T-cell (primary cell): ENCODE measurements at regions not wholly inside any gene's neighbourhood (a gene's known extent, or its start where the extent isn't known, plus 50 kb on each side); places are given as distances from the start of the nearest gene placed in this dataset.
"Not testable (repeated sequence)": the region's sequence is repeated elsewhere in the genome, so short reads cannot be mapped to it uniquely, and the experiment has no call there.

Experiments
- ATAC-seq, 4 experiments: fragments of 200-7000 bp in 3 of 4; fragments of 150-1000 bp in 1 of 4; cut with Tn5 transposase; replicated peaks in 1 of 4; 1 replicate in 3 of 4; 2 replicates in 1 of 4; pipeline ENCODE4 v1.10.0; 2021; ENCODE audit warnings: moderate library complexity in 3 of 4, mild to moderate bottlenecking in 2 of 4, moderate number of reproducible peaks in 1 of 4
- CTCF ChIA-PET, 2 donors: fragments of 300-600 bp; sonication (Branson Sonifier 250); formaldehyde crosslinking; loops; one replicate each; lab custom pipeline; 2022; ENCODE audit warnings: antibody characterized with exemption in 2 of 2; lab: Charles Lee
- POLR2A ChIA-PET, 2 donors: fragments of 300-600 bp; sonication (Branson Sonifier 250); formaldehyde crosslinking; loops; one replicate each; lab custom pipeline; 2022; ENCODE audit warnings: antibody characterized with exemption in 2 of 2; lab: Charles Lee
- DNase-seq, 35 experiments: peaks; one replicate each; pipeline versions ENCODE4 v3.0.0 to v3.0.0-alpha.2; 2013 to 2023
- H3K27ac ChIP-seq: one replicate; pipeline ENCODE4 v1.5.1; 2013; ENCODE audit warnings: low read length
- H3K27me3 ChIP-seq, 2 experiments: replicated peaks in 1 of 2; 1 replicate in 1 of 2; 2 replicates in 1 of 2; pipeline versions ENCODE4 v1.6.1 to v1.7.0; 2013; ENCODE audit warnings: low read length in 1 of 2, mixed read lengths in 1 of 2; ENCODE audit not compliant: control insufficient read depth in 2 of 2, insufficient read depth in 2 of 2; ENCODE audit errors: extremely low read depth in 1 of 2
- H3K36me3 ChIP-seq, 2 donors: 1 replicate in 1 of 2; 2 replicates in 1 of 2; pipeline versions ENCODE4 v1.6.1 to v1.7.0; 2013; ENCODE audit warnings: low read length in 1 of 2; ENCODE audit not compliant: control insufficient read depth in 2 of 2, insufficient read depth in 1 of 2; ENCODE audit errors: extremely low read depth in 1 of 2
- H3K4me1 ChIP-seq, 2 experiments: 1 replicate in 1 of 2; 2 replicates in 1 of 2; pipeline versions ENCODE4 v1.6.1 to v1.7.0; 2013; ENCODE audit warnings: low read length in 2 of 2, mixed read lengths in 1 of 2; ENCODE audit not compliant: insufficient read depth in 2 of 2, control insufficient read depth in 1 of 2; ENCODE audit errors: extremely low read depth in 1 of 2
- H3K4me3 ChIP-seq, 2 donors: 1 replicate in 1 of 2; 2 replicates in 1 of 2; pipeline versions ENCODE4 v1.5.1 to v1.7.0; 2013; ENCODE audit warnings: mild to moderate bottlenecking in 2 of 2, low read length in 1 of 2, moderate library complexity in 1 of 2; ENCODE audit not compliant: control insufficient read depth in 1 of 2; ENCODE audit errors: extremely low read depth in 1 of 2
- H3K9me3 ChIP-seq: 2 replicates; pipeline ENCODE4 v1.7.0; 2013
- H3K27ac Mint-ChIP-seq, 2 donors: one replicate each; pipeline ENCODE4 v1.8.0; 2020 to 2021; ENCODE audit warnings: mild to moderate bottlenecking in 2 of 2, mixed read lengths in 2 of 2
- H3K27me3 Mint-ChIP-seq, 2 donors: one replicate each; pipeline ENCODE4 v1.8.0; 2021 to 2022; ENCODE audit warnings: mixed read lengths in 2 of 2
- H3K36me3 Mint-ChIP-seq: one replicate; pipeline ENCODE4 v1.8.0; 2021; ENCODE audit warnings: mixed read lengths
- H3K4me1 Mint-ChIP-seq, 3 donors: one replicate each; pipeline ENCODE4 v1.8.0; 2020 to 2022; ENCODE audit warnings: mixed read lengths in 3 of 3, mild to moderate bottlenecking in 1 of 3
- H3K4me3 Mint-ChIP-seq, 3 donors: one replicate each; pipeline ENCODE4 v1.8.0; 2020 to 2022; ENCODE audit warnings: mild to moderate bottlenecking in 3 of 3, mixed read lengths in 3 of 3, moderate library complexity in 3 of 3
- H3K9me3 Mint-ChIP-seq, 3 donors: one replicate each; pipeline ENCODE4 v1.8.0; 2020 to 2022; ENCODE audit warnings: mixed read lengths in 3 of 3
- WGBS: methylation state at CpG from one replicate; pipeline ENCODE4 v1.1.5; 2013; ENCODE audit warnings: missing lambda C conversion rate; ENCODE audit not compliant: insufficient coverage; 5-methylcytosine and 5-hydroxymethylcytosine counted together

DNA sequence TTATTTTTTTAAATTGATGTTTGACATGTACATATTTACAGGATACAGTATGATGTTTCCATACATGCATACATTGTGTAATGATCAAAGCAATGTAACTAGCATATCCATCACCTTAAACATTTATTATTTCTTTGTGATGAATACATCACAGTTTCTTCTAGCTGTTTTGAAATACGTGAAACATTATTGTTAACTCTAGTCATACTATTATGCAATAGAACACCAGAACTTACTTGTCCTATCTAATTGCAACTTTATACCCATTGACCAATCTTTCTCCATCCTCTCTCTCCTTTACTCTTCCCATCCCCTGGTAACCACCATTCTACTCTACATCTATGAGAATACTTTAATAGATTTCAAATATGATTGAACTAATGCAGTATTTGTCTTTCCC, 1942.7 kb downstream of the PCDH9 start:
- Mint-ChIP-seq H3K4me3 (no peak overlapping the region), H3K4me1 (no peaks in the 10 kb centered on the region), H3K27ac (no peak overlapping the region), H3K9me3 (peaks cover 0 to 12% (median 2%) of the 10 kb centered on the region in 3 donors), H3K36me3 (no peaks in the 10 kb centered on the region), H3K27me3 (no peaks in the 10 kb centered on the region)
- DNase-seq (no peak), ATAC-seq (no peak)
- no peaks in the 10 kb centered on the region for H3K4me1 ChIP-seq
- H3K9me3 ChIP-seq, result no peaks in the 10 kb centered on the region
- H3K36me3 ChIP-seq, result no peaks in the 10 kb centered on the region
- ChIA-PET POLR2A (no interaction called here), CTCF (no interaction called here)
- no CpG with 5 or more reads among the region's 1 CpG for WGBS
- H3K27ac ChIP-seq, result no peak overlapping the region
- no peak overlapping the region for H3K4me3 ChIP-seq
- H3K27me3 ChIP-seq, result no peaks in the 10 kb centered on the region

DNA sequence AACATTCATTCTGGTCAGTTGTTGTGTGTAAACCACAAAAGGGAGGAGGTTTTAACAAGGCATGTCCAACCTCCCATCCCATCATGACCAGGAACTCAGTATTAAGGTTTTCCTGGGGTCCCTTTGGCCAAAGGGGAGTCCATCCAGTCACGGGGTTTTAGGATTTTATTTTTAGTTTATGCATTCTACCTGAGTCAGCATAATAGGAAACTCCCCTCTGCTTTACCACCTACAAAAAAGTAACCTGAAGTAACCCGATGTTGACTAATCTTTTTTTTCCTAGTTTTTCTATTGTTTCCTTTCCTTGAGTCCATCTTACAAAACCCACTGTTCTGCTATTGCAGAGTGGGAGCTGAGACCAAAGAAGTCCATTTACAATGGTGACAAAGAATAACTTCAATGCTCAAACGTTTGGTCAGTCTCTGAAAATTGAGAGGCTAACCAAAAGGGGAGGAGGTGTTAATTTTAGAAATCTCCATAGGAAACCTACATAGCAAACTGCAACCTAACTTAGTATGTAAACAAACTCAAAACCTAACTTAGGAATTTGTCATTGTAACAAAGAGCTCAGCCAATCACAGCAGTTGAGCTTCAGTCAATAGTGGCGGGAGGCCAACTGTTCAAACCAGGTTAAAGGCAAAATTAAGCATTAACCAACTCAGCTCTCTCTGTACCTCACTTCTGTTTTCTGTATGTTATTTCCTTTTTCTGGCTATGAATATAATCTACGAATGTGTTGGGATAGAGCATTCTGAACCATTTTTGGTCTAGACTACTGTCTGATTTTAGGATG, 1954.1 kb downstream of the PCDH9 start:
- ATAC-seq (no peak), DNase-seq (no peak)
- no CpG with 5 or more reads among the region's 5 CpGs for WGBS
- Histone ChIP-seq H3K27ac (no peak overlapping the region), H3K36me3 (no peaks in the 10 kb centered on the region), H3K4me3 (no peak overlapping the region), H3K27me3 (no peaks in the 10 kb centered on the region), H3K9me3 (peaks cover 2% of the 10 kb centered on the region), H3K4me1 (no peaks in the 10 kb centered on the region)
- no peaks in the 10 kb centered on the region for H3K27me3 Mint-ChIP-seq
- no peak overlapping the region for H3K27ac Mint-ChIP-seq
- CTCF ChIA-PET, result no interaction called here
- no peak overlapping the region for H3K4me3 Mint-ChIP-seq
- no peaks in the 10 kb centered on the region for H3K4me1 Mint-ChIP-seq
- peaks cover 11 to 28% (median 18%) of the 10 kb centered on the region in 3 donors for H3K9me3 Mint-ChIP-seq
- H3K36me3 Mint-ChIP-seq, result no peaks in the 10 kb centered on the region
- POLR2A ChIA-PET, result no interaction called here

DNA sequence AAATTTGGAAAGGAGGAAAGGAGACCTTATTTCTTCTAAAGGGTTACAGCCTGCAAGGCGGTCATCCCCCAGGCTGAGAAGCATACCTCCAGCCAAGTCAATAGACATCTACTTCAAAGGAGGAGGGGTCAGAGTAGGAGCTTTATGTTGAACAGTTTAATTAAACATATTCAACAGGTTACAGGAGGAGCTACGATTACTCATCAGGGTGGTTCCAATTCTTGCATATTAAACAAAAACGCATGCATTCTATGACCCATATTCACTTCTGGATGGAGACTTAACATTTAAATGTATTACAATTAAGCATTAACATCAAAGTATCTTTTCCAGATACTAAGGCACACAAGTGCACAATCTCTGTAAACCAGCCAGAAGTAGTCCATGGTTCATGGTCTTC, 1955.0 kb downstream of the PCDH9 start:
- WGBS, result no CpG with 5 or more reads among the region's 3 CpGs
- peaks cover 2% of the 10 kb centered on the region for H3K9me3 ChIP-seq
- Mint-ChIP-seq H3K4me3 (no peak overlapping the region), H3K27ac (no peak overlapping the region), H3K9me3 (peaks cover 12 to 30% (median 18%) of the 10 kb centered on the region in 3 donors), H3K36me3 (no peaks in the 10 kb centered on the region), H3K27me3 (no peaks in the 10 kb centered on the region), H3K4me1 (no peaks in the 10 kb centered on the region)
- CTCF ChIA-PET, result no interaction called here
- POLR2A ChIA-PET, result no interaction called here
- no peaks in the 10 kb centered on the region for H3K27me3 ChIP-seq
- ATAC-seq (no peak), DNase-seq (no peak)
- H3K4me3 ChIP-seq, result no peak overlapping the region
- H3K27ac ChIP-seq, result no peak overlapping the region
- no peaks in the 10 kb centered on the region for H3K4me1 ChIP-seq
- no peaks in the 10 kb centered on the region for H3K36me3 ChIP-seq

DNA sequence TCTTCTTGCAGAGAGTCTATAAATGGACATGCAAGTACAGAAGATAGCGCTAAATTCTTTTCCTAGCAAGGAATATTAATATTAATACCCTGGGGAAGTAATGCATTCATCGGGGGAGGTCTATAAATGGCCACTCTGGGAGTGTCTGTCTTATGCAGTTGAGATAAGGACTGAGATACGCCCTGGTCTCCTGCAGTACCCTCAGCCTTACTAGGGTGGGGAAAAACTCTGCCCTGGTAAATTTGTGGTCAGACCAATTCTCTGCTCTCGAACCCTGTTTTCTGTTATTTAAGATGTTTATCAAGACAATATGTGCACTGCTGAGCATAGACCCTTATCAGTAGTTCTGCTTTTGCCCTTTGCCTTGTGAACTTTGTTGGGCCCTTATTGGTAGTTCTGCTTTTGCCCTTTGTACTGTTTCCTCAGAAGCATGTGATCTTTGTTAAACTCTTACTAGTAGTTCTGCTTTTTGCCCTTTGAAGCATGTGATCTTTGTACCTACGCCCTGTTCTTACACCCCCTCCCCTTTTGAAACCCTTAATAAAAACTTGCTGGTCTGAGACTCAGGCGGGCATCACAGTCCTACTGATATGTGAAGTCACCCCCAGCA, 1956.2 kb downstream of the PCDH9 start:
- not testable (repeated sequence) for H3K27me3 Mint-ChIP-seq, H3K4me3 Mint-ChIP-seq

DNA sequence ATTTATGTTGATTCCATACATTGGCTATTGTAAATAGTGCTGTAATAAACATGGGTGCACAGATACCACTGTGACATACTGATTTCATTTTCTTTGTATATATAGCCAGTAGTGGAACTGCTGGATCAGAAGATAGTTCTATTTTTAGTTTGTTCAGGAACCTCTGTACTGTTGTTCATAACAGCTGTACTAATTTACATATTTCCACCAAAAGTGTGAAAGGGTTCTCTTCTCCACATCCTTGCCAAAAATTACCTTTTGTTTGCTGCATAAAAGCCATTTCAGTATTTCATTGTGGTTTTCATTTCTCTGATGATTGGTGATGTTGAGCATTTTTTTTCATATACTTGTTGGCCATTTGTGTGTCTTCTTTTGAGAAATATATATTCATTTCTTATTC, 1962.1 kb downstream of the PCDH9 start:
- Mint-ChIP-seq H3K36me3 (no peaks in the 10 kb centered on the region), H3K4me3 (no peak overlapping the region), H3K9me3 (peaks cover 7 to 19% (median 11%) of the 10 kb centered on the region in 3 donors), H3K4me1 (no peaks in the 10 kb centered on the region), H3K27ac (no peak overlapping the region), H3K27me3 (no peaks in the 10 kb centered on the region)
- H3K27ac ChIP-seq, result no peak overlapping the region
- H3K36me3 ChIP-seq, result no peaks in the 10 kb centered on the region
- ChIA-PET POLR2A (no interaction called here), CTCF (no interaction called here)
- no peak for ATAC-seq
- H3K4me3 ChIP-seq, result no peak overlapping the region
- H3K4me1 ChIP-seq, result no peaks in the 10 kb centered on the region
- no peak for DNase-seq
- no peaks in the 10 kb centered on the region for H3K27me3 ChIP-seq
- peaks cover 2% of the 10 kb centered on the region for H3K9me3 ChIP-seq

More for the DNA sequence above, 1956.2 kb downstream of the PCDH9 start:
- H3K27ac ChIP-seq, H3K36me3 Mint-ChIP-seq, H3K36me3 ChIP-seq, H3K27ac Mint-ChIP-seq, POLR2A ChIA-PET, ATAC-seq, H3K4me1 ChIP-seq, H3K4me3 ChIP-seq, H3K9me3 ChIP-seq, DNase-seq, H3K4me1 Mint-ChIP-seq, CTCF ChIA-PET, H3K27me3 ChIP-seq: not testable (repeated sequence)
- WGBS, result 90% methylated on average over 2 of the region's 6 CpGs
- H3K9me3 Mint-ChIP-seq, result peaks cover 12 to 33% (median 18%) of the 10 kb centered on the region in 3 donors

DNA sequence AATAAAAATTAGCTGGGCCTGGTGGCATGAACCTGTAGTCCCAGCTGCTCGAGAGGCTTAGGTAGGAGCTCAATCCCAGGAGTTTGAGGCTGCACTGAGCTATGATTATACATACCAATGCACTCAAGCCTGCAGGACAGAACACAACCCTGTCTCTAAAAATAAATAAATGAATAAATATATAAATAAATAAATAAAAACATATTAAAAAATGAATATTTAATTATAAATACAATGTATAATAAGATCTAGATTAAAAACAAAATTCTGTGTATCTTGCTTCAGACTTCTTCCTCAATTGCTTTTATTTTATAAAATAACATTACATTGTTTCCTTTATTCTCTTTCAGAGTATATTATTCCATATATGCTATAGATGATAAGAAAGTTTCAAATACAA, 1964.1 kb downstream of the PCDH9 start:
- Histone ChIP-seq H3K27me3 (no peaks in the 10 kb centered on the region), H3K4me3 (no peak overlapping the region), H3K27ac (no peak overlapping the region), H3K4me1 (no peaks in the 10 kb centered on the region), H3K36me3 (no peaks in the 10 kb centered on the region), H3K9me3 (no peaks in the 10 kb centered on the region)
- no peaks in the 10 kb centered on the region for H3K4me1 Mint-ChIP-seq
- ChIA-PET CTCF (interaction anchor here in 1 of 2 donors (0.6 kb wide), 1 partner anchor 109 kb away, joined by 3 read pairs; no protein-coding TSS in a partner anchor), POLR2A (no interaction called here)
- WGBS, result no CpG with 5 or more reads among the region's 1 CpG
- ATAC-seq (no peak), DNase-seq (no peak)
- no peaks in the 10 kb centered on the region for H3K27me3 Mint-ChIP-seq
- peaks cover 4 to 11% (median 8%) of the 10 kb centered on the region in 3 donors for H3K9me3 Mint-ChIP-seq
- no peaks in the 10 kb centered on the region for H3K36me3 Mint-ChIP-seq
- no peak overlapping the region for H3K27ac Mint-ChIP-seq
- no peak overlapping the region for H3K4me3 Mint-ChIP-seq
